GM12873 (cell line): ENCODE measurements at regions not wholly inside any gene's neighbourhood (a gene's known extent, or its start where the extent isn't known, plus 50 kb on each side); places are given as distances from the start of the nearest gene placed in this dataset.

Source experiments
- CTCF ChIP-seq: IDR thresholded peaks from 2 replicates; pipeline ENCODE4 v1.5.1; 2012; ENCODE audit warnings: low read depth, mild to moderate bottlenecking, moderate library complexity, low read length, control low read depth; ENCODE audit not compliant: insufficient read depth; ENCODE audit errors: missing control alignments

GRCh38 chr7:155360495-155361345, 63.0 kb downstream of the INSIG1 start:
- TF ChIP-seq CTCF, result no peak

- no peak for TF ChIP-seq CTCF
These were observed 63.6 kb downstream of the INSIG1 start for GRCh38 chr7:155361346-155361680.

GRCh38 chr7:155361947-155362346, 64.3 kb downstream of the INSIG1 start:
- TF ChIP-seq CTCF, result no peak

- TF ChIP-seq CTCF, result no peak
These were observed 64.9 kb downstream of the INSIG1 start for GRCh38 chr7:155362380-155363145.

GRCh38 chr7:155363146-155363539, 65.5 kb downstream of the INSIG1 start:
- no peak for TF ChIP-seq CTCF

GRCh38 chr7:155363852-155364600, 66.3 kb downstream of the INSIG1 start:
- TF ChIP-seq CTCF, result peak; percentile 16

- no peak for TF ChIP-seq CTCF
These were observed 67.6 kb downstream of the INSIG1 start for GRCh38 chr7:155365146-155365874.
